H7 (cell line): ENCODE measurements at regions not wholly inside any gene's neighbourhood (a gene's known extent, or its start where the extent isn't known, plus 50 kb on each side); places are given as distances from the start of the nearest gene placed in this dataset.
"Not testable (repeated sequence)": the region's sequence is repeated elsewhere in the genome, so short reads cannot be mapped to it uniquely, and the experiment has no call there.

ENCODE experiments used
- DNase-seq: peaks from one replicate; pipeline ENCODE4 v3.0.0; 2012
- H3K27me3 ChIP-seq: 2 replicates; pipeline ENCODE4 v1.6.0; 2011; ENCODE audit warnings: mild to moderate bottlenecking, low read length; ENCODE audit not compliant: control insufficient read depth, insufficient read depth
- H3K36me3 ChIP-seq: replicated peaks from 2 replicates; pipeline ENCODE4 v1.5.1; 2011; ENCODE audit warnings: low read length; ENCODE audit not compliant: control insufficient read depth, insufficient read depth
- H3K4me3 ChIP-seq: 2 replicates; pipeline ENCODE4 v1.5.1; 2011; ENCODE audit warnings: low read depth, mild to moderate bottlenecking, control low read depth, low read length, moderate library complexity; ENCODE audit not compliant: insufficient read depth

GRCh38 chr18:77329651-77330050 lies 80.0 kb downstream of the GALR1 start:
- Histone ChIP-seq H3K36me3 (no peaks in the 10 kb centered on the region), H3K27me3 (no peaks in the 10 kb centered on the region), H3K4me3 (no peak overlapping the region)
- DNase-seq: no peak

GRCh38 chr18:77334876-77335275 lies 85.2 kb downstream of the GALR1 start:
- Histone ChIP-seq H3K4me3 (no peak overlapping the region), H3K27me3 (no peaks in the 10 kb centered on the region), H3K36me3 (no peaks in the 10 kb centered on the region)
- no peak for DNase-seq

- Histone ChIP-seq H3K27me3 (no peaks in the 10 kb centered on the region), H3K4me3 (no peak overlapping the region), H3K36me3 (no peaks in the 10 kb centered on the region)
- DNase-seq: no peak
Observed at GRCh38 chr18:77337604-77338003, 88.0 kb downstream of the GALR1 start.

DNA sequence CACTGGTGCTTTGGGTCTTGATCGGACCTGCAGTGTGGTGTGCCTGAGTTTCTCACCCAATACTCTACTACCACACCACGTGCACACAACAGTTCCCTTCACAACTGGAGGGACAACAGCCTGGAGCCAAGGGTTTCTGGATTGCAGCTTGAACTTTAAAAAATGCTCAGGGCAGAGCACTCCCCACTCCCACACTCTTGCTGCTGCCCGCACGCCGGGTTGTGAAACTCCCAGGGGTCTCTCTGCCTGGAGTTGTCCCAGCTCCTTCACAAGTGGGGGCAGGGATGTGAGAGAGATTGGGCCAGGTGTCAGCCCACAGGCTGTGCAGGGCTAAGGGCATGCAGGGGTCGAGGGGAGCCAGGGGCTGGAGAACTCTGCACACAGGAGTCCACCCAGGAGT lies 89.4 kb downstream of the GALR1 start:
- DNase-seq: no peak
- Histone ChIP-seq H3K27me3 (no peaks in the 10 kb centered on the region), H3K4me3 (no peak overlapping the region), H3K36me3 (no peaks in the 10 kb centered on the region)

DNA sequence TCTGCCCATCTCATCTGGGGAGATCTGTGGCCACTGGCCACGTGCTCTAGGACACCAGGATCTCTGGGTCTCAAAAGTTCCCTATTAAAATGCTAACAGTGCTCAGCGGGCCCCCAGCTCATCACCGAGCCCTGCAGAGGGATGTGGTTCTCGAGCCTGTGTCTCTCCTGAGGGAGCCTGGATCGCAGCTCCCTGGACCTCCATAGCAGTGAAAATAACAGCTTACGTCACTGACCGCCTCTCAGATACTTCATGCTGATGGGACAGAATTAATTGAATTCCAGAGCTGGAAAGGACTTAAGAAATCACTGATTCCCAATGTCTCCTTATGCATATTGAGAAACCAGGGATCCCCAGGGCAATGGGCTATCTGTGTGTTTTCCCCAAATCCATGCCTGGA lies 90.0 kb downstream of the GALR1 start:
- no peak for DNase-seq
- Histone ChIP-seq H3K27me3 (no peaks in the 10 kb centered on the region), H3K36me3 (no peaks in the 10 kb centered on the region), H3K4me3 (no peak overlapping the region)

DNA sequence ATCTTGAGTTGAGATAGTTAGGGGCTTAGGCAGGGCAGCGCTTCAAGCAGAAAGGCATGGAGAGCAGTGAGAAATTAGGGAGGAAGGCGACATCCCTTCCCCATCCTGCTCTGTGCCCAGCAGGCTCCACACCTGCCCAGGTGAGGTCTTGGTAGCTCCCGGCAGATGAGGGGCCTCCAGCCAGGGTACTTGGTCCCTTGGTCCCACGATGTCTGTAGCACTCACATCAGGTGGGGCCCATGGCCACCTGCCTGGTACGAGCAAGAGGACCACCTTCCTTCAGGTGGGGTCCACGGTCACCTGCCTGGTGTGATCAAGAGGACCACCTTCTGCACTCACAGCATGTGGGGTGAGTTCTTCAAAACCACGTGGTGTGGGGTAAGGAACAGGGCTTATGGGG lies 91.2 kb downstream of the GALR1 start:
- no peak overlapping the region for H3K4me3 ChIP-seq
- H3K36me3 ChIP-seq: no peaks in the 10 kb centered on the region
- no peak for DNase-seq
- no peaks in the 10 kb centered on the region for H3K27me3 ChIP-seq

DNA sequence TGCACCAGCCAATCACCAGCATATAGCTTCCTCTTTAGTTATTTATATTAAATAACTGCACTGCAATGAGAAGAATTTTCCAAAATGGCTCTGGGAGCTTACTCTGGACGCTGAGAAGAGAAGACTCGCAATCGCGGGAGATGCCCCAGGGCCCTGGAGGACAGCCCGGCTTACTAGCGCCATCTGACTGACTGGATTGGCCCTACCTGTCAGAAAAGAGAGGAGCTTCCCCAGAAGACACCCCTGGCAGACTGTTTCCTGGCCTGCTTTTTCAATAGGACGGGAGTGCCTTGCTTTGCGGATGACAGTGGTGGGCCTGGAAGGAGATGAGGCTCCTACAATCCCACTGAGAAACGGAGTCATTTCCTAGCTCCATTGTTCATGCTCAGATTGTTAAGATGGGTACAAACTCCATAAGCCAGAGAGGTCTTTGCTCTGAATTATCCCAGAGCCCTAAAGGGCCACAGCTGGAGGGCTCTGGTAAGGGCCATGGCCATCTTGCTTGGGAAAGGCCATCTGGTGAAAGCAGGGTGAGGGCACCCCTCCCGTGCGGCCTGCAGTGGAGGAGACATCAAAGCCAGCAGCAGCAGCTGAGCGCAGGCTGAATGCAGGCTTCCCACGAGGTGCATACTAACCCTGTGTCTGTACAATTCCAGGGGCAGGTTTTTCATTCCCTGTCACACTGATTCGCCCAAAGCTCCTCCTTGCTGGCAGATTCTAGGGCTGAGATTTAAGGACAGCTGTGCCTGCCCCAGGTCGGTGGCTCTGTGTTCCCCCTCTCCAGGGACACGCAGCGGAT lies 92.1 kb downstream of the GALR1 start:
- Histone ChIP-seq H3K27me3 (no peaks in the 10 kb centered on the region), H3K4me3 (no peak overlapping the region), H3K36me3 (no peaks in the 10 kb centered on the region)
- peak; percentile 56 for DNase-seq

GRCh38 chr18:77342736-77343135 lies 93.1 kb downstream of the GALR1 start:
- Histone ChIP-seq H3K27me3 (no peaks in the 10 kb centered on the region), H3K36me3 (no peaks in the 10 kb centered on the region), H3K4me3 (no peak overlapping the region)
- no peak for DNase-seq

DNA sequence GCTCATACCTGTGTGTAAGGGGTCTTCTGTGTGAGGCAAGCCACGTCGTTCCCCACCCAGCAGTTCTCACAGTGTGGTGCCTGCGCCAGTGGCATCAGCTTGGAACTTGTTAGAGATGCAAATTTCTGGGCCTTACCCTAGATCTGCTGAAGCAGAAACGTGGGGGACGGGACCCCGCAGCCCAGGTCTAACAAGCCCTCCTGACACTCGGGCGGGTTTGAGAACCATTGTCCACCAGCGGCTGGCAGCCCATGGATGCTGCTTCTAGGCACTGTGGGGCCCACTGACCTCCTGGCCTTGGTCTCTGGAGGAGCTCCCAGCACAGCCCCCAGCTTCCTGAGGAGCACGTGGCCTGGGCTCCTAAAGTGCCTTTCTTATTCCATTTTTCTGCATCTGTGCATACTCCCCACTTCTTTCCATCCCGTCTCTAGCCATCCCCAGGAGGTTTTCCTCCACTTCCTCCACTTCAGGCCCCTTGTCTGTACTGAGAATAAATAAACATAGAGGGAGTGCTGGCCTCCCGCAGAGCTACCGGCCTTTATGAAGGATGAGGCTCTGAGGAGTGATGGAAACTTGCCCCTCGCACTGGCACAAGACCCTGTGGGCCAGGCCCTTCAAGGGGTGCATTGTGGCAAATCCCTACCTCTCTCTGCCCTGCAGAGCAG lies 94.3 kb downstream of the GALR1 start:
- no peak overlapping the region for H3K4me3 ChIP-seq
- DNase-seq: no peak
- no peaks in the 10 kb centered on the region for H3K36me3 ChIP-seq
- no peaks in the 10 kb centered on the region for H3K27me3 ChIP-seq

DNA sequence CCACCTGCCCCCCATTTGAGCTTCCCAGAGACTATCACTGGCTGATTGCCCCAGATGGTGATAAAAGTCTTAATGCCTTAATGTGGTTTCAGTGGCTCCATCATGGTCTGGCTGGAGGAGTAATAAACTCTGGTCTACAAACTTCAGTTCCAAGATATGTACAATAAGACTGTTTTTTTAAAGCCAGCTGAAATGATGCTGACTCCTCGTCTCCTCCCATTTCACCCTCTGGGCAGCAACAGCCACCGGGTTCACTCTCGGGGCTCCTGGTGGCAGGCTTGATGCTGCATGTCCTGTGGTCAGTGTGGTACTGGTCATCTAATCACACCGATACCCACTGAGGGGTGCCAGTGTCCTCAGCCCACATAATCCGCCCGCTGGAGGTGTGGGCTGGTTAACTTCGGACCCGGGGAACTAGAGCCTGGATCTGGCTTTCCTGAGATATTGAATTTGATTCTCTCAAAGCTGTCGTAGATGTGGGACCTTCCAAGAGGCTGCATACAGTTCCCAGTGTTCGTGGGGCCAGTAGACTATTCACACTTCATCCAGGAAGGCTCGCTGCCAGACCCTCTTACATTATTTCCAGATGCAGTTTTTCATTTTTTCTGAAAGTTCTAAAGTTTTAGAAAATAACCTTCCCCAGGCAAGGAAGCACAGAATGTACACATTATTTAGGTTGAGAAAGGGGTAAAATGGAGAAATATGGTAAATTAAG lies 95.3 kb downstream of the GALR1 start:
- Histone ChIP-seq H3K27me3 (no peaks in the 10 kb centered on the region), H3K36me3 (no peaks in the 10 kb centered on the region), H3K4me3 (no peak overlapping the region)
- no peak for DNase-seq

DNA sequence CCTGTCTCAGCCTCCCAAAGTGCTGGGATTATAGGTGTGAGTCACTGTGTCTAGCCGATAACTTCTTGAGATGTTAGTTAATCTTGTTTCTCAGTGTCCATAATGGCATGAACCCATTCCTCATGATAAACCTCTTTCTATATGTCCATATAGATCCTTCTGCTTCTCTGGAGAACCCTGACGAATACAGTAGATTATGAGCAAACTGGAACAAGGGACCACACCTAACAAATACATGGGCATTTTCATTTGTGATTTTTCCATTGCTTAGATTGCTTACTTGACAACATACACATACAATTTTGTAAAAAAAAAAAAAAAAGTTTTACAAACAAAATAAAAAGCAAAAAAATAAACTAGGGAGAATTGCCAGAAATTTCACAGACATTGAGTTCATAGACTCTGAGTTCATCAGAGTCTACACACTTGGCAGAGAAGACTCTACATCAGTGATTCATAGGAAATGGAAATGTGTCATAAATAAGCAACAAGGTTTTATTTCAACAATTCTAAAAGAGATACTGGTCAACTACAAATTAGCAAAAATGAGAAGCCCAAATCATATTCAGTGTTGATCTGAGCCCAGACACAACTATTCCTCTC lies 96.7 kb downstream of the GALR1 start:
- no peak for DNase-seq

DNA sequence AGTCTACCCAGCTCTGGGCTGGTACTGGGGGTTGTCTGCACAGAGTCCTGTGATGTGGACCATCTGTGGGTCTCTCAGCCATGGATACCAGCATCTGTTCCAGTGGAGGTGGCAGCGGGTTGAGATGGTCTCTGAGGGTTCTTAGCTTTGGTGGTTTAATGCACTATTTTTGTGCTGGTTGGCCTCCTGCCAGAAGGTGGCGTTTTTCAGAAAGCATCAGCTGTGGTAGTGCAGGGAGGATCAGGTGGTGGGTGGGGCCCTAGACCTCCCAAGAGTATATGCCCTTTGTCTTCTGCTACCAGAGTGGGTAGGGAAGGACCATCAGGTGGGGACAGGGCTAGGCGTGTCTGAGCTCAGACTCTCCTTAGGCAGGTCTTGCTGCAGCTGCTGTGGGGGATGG lies 103.7 kb downstream of the GALR1 start:
- H3K27me3 ChIP-seq, DNase-seq, H3K4me3 ChIP-seq, H3K36me3 ChIP-seq: not testable (repeated sequence)

More for the DNA sequence above, 96.7 kb downstream of the GALR1 start:
- no peak overlapping the region for H3K4me3 ChIP-seq
- H3K27me3 ChIP-seq: no peaks in the 10 kb centered on the region
- no peaks in the 10 kb centered on the region for H3K36me3 ChIP-seq

GRCh38 chr18:77359561-77360314 lies 110.1 kb downstream of the GALR1 start:
- Histone ChIP-seq H3K27me3 (no peaks in the 10 kb centered on the region), H3K36me3 (no peaks in the 10 kb centered on the region), H3K4me3 (no peak overlapping the region)
- DNase-seq: no peak
